HTR-8/SVneo (cell line): ENCODE measurements at regions not wholly inside any gene's neighbourhood (a gene's known extent, or its start where the extent isn't known, plus 50 kb on each side); places are given as distances from the start of the nearest gene placed in this dataset.

ENCODE experiments used
- DNase-seq: peaks from one replicate; pipeline ENCODE4 v3.0.0; 2011; ENCODE audit warnings: low spot score, mixed read lengths; ENCODE audit not compliant: insufficient read length
- FAIRE-seq: peaks from 2 replicates; lab custom pipeline; 2011; peaks lifted over from hg19 to GRCh38; lab: Jason Lieb, UNC

DNA sequence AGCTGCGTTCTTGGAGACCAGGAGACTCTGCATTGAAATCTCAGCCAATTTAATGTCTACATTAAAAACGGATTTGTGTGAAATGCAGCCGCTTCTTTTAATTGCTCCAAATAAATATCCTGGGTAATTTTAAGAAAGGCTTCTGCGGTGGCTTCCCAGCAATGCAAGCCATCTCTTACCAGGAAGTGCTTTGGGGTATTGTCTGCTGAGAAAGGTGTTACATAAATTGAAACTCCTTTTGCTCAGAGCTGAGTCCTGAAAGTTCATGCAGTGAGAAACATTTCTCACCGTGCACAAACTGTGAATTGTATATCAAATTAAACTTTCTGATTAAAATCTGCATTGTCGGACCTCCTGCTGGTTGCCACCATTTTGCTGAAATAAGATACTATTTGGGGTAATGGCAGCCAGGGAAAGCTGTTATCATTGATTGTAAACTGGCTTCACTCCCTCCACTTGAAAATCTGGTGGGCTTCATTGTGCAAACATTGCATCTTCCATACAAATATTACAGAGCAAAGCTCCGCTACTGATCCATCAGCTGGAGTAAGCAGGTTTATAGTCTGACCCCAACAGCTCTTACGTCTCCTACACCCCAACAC is 59.5 kb downstream of the ZIC5 start:
- FAIRE-seq (no peak), DNase-seq (no peak)

DNA sequence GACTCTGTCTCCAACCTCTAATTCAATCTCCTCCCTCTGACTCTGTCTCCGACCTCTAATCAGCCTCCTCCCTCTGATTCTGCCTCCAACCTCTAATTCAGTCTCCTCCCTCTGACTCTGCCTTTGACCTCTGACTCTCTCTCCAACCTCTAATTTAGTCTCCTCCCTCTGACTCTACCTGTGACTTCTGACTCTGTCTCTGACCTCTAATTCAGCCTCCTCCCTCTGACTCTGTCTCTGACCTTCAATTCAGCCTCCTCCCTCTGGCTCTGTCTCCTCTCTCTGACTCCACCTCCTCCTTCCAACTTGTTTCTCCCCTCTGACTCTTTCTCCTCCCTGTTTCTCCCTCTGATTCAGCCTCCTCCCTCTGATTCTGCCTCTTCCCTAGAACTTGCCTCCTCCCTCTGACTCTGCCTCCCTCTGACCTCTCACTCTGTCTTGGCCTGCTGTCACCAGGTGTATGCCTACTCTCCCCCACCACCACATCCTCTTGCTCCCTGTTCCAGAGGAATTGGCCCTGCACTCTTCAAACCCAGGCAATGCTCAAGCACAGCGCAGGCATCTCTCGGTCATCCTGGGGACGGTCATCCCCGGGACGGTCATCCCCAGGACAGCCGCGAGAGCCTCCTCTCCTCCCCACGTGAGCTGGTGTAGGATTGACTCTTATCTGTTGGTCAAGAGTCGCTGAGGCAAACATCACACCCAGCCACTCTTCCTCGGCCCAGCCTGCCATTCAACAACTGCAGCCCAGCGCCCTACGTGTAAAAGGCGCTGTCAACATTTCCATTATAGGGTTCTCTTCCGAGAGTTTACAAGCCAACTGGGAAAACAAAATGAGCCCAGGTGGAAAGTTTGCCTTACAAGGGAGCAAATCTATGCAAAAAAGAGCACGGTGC is 60.2 kb downstream of the ZIC5 start:
- FAIRE-seq (no peak), DNase-seq (no peak)

DNA sequence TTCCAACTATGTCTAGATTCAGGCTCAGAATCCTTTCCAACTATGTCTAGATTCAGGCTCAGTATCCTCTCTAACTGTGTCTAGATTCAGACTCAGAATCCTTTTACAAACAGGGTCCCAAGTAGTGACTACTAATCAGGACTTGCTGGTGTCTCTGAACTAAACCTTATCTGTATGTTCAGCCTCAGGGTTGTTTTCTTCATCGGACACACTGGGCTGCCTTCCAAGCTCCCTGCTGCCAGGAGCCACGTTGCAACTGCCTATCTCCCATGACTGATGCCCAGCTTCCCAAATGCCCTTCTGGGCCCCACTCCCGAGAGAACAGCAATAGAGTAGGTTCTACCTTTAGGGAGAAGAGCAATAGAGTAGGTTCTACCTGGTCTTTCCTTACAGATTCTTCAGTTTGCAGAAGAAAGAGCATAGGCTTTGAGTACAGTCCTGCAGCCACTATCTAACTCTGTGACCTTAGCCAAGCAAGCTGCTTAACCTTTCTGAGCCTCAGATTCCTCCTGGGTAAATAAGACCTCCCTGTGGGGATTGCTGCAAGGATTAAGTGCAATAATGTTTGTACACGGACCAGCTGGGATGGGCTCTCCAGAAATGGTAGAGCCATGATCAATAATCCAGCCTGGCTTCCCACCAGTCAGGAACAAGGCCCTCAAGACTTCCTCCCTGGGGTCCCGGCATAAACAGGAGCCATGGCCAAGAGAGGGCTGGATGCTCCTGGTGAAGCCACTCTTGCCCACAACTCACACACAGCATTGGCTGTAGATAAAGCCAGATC is 61.5 kb downstream of the ZIC5 start:
- DNase-seq, result no peak
- no peak for FAIRE-seq

DNA sequence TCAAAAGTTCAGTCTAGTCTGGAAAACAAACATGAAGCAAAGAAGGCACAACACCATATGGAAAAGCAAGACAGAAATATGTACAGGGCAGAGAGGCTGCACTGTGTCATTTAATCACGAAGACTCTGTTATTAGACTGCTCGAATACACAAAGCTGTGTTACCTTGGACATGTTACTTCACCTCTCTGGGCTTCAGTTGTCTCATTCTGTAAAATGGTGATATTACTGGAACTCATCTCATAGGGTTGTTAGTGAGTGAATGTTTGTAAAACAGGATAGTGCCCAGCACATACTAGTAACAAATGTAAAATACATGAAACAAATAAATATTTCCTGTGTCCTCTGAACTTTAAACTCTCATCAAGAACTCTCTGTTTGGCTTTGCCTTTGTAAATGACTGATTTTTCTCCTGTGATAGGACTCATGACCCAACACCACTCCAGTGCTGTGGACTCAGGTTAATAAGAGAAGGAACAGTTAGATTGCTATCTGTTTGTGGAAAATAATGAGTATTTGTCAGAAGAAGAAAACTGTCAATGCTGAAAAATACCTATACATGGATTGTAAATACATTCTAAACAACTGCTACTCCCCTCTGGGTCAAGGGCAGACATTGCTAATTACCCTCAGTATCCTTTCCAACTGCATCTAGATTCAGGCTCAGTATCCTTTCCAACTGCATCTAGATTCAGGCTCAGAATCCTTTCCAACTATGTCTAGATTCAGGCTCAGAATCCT is 62.3 kb downstream of the ZIC5 start:
- FAIRE-seq (no peak), DNase-seq (no peak)

DNA sequence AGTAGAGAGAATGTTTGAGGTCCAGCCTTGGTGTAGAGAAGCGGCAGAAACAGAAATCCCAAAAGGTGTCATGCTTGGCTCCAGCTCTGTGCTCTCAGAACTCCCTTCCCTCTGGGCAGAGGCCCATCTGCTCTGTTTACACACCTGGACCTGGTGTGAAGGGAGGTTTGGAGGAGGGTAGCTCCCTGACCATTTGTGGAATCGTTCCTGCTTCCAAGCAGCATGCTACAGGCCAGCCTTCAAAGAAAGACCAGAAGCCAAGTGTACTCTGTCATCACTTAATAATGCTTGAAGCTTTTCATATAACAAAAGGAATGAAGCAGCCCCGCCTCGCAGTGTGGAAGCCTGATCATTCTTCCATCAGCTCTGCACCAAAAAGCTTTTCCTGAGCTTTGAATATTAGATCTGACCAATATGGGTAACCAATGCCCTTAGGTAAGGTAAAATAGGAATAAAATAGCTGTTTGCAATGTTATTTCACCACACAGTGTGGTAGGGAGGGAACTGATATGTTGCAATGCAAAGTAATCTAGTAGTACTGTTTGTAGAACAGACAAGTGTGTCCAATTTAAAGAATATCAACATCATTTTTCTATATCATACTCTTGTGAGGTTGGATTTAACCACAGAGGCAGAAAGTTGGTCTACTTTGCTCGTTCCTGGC is 63.3 kb downstream of the ZIC5 start:
- no peak for FAIRE-seq
- DNase-seq, result no peak

DNA sequence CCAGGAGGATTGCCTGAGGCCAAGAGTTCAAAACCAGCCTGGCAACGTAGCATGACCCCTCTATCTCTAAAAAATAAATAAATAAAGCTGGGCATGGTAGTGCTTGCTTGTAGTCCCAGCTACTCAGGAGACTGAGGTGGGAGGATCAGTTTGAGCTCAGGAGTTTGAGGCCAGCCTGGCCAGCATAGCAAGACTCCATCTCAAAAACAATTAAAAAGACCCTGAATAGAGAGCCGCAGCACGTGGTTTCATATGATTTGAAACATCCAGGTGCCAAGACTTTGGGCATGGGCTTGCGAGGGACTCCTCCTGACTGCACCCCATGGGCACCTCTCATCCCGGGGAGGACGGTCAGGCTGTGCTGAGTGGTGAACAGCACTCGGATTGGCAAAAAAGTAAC is 63.9 kb downstream of the ZIC5 start:
- DNase-seq, result no peak
- FAIRE-seq, result no peak

DNA sequence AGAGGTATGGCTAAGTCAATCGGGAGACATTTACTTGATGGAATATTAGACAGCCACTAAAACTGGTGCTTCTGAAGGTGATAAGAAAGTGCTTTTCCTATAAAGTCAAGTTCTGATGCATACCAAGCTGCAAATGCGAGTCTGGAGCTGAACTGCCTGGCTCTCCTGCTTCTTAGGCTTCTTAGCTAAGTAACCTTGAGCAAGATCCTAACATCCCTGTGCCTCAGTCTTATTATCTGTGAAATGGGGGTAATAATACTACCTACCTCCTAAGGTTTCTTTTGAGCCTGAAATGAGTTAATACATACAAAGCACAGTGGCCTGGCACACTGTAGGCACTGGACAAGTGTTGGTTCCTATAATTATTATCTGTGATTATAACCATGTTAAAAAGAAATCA is 64.5 kb downstream of the ZIC5 start:
- no peak for FAIRE-seq
- DNase-seq, result no peak

DNA sequence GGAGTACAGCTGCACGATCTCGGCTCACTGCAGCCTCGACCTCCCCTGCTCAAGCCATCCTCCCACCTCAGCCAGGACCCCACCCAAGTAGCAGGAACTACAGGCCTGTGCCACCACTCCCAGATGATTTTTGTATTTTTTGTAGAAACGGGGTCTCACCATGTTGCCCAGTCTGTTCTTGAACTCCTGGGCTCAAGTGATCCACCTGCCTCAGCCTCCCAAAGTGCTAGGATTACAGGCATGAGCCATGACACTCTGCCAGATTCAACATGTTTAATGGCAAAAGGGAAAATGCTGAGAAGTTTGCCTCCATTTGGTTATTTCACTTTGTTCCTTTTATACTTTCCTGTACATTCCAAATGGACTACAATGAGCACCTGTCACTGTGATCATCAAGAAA is 65.8 kb downstream of the ZIC5 start:
- no peak for DNase-seq
- FAIRE-seq, result no peak

DNA sequence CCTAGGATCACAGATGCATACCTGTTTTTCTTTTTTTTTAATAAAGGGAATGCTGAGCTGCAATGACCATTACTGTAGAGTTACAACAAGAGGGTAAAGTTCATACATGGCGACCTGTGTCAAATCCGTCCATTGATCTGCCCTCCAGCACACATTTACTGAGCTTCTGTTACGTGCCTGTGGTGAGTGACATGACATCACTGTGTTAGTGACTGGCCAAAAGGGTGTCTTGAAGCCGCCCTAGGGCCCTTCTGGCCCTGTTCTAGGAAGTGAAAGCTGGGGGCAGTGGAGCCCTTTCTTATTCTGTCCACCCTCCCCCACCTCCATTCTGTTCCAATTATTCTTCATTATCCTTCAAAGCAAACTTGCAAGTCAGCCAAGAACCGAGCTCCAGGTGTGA is 66.3 kb downstream of the ZIC5 start:
- no peak for FAIRE-seq
- no peak for DNase-seq

DNA sequence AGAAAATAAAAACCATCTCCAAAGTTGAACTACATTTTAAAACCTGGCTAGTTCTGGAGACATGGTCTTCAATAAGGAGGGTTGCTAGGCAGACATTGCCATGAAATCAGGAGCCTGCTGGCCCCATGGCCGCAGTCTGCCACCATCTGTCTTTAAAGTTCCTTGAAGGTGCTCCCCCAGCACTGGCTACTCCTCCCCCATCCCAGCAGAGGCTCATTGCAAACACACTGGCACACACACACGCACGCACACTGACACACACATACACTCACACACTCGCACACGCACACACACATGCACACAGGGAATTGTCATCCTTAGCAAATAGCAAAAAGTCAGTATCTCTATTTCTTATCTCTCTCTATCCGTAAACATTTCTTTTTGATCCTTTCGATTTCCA is 68.4 kb downstream of the ZIC5 start:
- DNase-seq (no peak), FAIRE-seq (no peak)

DNA sequence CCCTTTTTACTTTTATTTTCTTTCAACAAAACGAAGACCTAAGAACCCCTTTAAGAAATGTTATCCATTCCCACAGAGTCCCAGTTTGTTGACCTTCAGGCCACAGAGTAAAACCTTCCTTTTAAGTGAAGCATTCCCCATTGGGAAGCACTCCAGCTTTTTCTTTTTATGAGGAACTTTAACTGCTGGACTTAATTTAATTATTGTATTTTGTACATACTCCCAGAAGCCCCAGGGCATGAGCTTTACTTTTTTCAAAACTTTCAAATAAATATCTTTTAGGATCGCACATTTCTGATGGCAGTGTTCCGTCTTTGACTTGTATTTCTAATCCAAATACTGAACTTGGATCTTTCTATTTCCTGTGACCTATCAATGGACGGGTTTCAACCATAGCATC is 68.9 kb downstream of the ZIC5 start:
- DNase-seq (no peak), FAIRE-seq (no peak)

DNA sequence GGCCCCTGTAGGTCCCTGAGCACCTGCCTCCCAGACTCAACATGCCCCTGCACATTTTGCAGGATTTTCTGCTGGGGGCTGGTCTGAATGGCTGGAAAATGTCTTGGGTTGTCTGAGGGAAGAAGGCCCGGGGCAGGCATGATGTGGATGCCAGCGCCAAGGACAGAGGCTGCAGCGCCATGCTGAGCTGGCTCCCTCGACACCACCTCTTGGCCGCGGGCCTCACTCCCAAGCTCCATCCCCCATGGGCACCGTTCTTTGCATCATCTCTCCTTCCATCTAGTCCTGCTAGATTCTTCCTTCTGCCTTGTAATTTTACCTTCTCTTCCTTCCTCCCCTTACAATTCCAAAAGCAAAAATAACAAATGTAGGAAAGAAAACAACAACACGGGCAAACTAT is 70.6 kb downstream of the ZIC5 start:
- no peak for FAIRE-seq
- DNase-seq, result no peak

DNA sequence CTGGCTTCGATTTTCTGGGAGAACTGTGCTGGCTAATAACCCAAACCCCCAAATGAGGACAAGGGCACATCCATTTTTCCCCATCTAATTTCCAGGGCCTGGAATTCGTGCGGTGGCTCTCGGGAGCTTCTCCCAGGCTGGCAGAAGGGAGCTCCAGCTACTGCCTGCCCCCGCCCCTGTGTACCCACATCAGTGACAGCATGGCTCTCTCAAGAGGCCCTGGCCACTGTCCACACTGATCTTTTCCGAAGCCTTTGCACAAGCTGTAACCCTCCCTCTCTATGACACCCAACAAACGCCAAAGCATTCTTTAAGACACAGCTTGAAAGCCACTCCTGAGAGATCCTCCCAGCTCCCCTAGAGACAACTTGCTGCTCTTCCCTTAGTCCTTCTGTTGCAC is 73.1 kb downstream of the ZIC5 start:
- FAIRE-seq, result no peak
- DNase-seq, result no peak

DNA sequence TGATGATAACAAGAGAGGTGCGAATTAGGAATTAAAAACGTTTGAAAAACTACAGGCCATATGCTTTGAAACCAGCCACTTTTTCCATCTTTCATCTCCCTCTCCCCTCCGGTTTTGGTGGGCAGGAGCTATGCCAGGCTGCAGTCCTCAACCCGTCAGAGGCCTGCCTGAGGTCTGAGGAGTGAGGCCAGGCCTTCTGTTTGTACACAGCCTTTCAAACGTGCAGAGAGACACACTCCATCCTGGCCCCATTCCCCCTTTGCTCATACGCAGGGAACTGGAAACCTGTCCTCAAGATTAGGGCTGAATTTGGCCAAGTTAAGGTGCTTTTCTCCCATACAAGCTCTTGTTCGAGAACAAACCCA is 74.5 kb downstream of the ZIC5 start:
- DNase-seq (no peak), FAIRE-seq (no peak)

DNA sequence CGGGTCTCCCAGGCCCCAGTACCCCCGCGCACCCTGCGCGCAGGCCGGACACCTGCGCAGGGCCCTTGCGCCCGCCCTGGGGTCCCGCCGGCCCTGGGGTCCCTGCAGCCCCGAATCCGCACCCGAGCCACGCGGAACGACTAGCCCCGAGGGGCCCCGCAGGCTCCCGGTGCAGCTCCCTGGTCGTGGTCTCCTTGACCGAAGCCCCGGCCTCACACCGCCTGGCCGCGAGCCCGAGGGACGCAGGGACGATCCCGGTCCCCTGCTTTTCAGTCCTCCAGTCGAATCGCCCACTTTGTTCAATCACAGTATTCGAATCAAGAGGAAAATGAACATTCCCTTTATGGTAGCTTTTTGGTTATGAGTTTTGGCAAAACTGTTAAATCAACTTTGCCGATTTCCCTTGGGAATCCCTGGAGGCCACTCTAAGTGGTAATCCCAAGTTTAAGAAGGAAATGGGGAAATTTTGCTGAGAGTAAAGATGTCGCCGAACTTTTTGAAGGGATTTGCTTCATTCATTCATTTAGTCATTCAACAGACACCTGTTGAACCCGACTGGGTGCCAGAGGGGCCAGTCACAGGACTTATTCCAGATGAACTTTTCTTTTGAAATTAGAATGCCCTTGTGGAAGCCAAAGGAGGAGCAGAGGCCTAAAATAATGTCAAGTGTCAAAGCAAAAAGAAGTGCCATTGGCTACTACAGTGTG is 75.0 kb downstream of the ZIC5 start:
- FAIRE-seq, result no peak
- DNase-seq, result no peak

DNA sequence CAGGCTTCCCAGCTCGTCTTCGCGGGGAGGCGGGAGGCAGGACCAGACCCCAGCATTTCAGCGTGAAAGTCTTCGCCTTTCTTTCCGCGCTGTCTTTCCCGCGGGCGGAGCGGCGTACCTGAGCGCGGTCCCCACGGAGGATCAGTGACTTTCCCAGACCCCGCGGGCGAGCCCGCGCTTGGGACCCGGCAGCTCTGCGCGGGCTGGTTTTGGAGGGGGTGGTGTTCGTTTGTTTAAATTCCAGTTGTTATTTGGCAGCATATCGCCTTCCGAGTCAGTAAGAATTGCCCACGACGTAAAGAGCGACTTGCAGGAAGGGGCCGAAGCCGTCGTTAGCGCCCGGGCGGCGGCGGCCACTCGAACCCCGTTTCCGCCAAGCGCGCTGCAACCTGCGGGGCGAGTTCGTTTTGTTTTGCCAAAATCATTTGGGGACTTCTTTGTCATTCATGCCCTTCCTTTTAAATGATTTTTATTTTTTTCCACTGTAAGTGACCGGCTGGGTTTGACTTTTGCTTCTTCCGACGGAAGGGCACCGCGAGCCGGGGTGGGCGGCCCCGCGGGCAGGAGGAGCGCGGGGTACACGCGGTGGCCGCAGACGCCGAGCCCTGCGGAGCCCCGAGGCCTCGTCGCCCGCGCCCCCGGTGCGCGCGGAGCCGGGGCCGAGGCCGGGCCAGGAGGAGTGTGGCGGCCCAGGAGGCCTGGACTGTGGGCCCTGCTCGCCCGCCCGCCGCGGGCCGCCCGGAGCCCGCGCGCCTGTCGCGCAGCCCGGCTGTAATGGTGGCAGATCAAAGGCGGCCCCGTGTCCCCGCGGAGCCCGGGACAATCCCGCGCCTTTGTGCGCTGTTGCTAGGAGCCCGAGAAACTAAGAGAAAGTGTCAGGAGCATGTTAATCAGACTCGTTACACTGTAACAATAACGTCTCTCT is 75.9 kb downstream of the ZIC5 start:
- DNase-seq, result no peak
- FAIRE-seq, result no peak

DNA sequence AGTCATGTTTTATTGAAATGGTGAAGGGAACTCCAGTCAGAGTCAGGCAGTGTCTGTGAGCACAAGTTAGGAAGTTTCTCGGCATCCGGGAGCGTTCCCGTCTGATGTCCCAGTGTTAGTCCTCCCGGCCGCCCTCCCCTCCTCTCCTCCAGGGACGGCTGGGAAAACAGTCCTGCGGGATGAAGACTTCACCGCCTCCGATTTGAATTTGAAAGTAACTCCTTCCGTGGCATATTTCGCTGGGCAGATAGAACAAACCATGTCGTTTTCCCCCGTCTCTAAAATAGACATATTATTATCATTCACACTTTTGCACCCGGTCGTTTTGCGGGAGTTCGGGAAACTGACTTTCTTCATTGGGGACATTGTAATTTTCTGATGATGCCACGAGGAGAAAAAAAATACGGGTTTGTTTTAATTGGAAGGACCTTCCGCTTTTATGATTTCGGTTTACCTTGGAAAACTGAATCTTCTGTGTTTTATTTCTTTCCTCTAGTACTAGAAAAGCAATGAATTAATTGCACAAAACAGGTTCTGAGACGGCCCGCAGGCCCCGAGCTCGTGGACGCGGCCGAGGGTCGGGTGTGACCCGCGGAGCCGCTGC is 76.6 kb downstream of the ZIC5 start:
- DNase-seq, result no peak

More for the DNA sequence above, 76.6 kb downstream of the ZIC5 start:
- FAIRE-seq, result no peak
